CD14-positive monocyte (primary cell): ENCODE measurements at regions not wholly inside any gene's neighbourhood (a gene's known extent, or its start where the extent isn't known, plus 50 kb on each side); places are given as distances from the start of the nearest gene placed in this dataset.

ENCODE experiments used
- DNase-seq, 3 donors: peaks; one replicate each; pipeline ENCODE4 v3.0.0-alpha.2; 2011 to 2022
- H2AFZ ChIP-seq: 2 replicates; pipeline ENCODE4 v1.6.0; 2012; ENCODE audit warnings: mild to moderate bottlenecking, low read depth, low read length, inconsistent platforms; ENCODE audit not compliant: insufficient read depth, poor library complexity, severe bottlenecking
- H3K27ac ChIP-seq, 2 donors: 1 replicate in 1 of 2; 2 replicates in 1 of 2; pipeline ENCODE4 v1.5.1; 2012 to 2013; ENCODE audit warnings: low read length in 2 of 2, control low read depth in 1 of 2, inconsistent platforms in 1 of 2, low read depth in 1 of 2, mild to moderate bottlenecking in 1 of 2
- H3K27me3 ChIP-seq, 2 donors: one replicate each; pipeline versions ENCODE4 v1.6.0 to v1.6.1; 2011 to 2013; ENCODE audit warnings: low read length in 2 of 2; ENCODE audit not compliant: control insufficient read depth in 2 of 2, insufficient read depth in 2 of 2
- H3K36me3 ChIP-seq, 2 donors: replicated peaks in 1 of 2; 1 replicate in 1 of 2; 2 replicates in 1 of 2; pipeline versions ENCODE4 v1.5.1 to v1.6.1; 2012 to 2013; ENCODE audit warnings: low read length in 2 of 2, control low read depth in 1 of 2, inconsistent platforms in 1 of 2, mild to moderate bottlenecking in 1 of 2; ENCODE audit not compliant: insufficient read depth in 2 of 2, control insufficient read depth in 1 of 2
- H3K4me1 ChIP-seq, 2 donors: 1 replicate in 1 of 2; 2 replicates in 1 of 2; pipeline versions ENCODE4 v1.5.1 to v1.6.1; 2012 to 2013; ENCODE audit warnings: low read length in 2 of 2, control low read depth in 1 of 2, inconsistent platforms in 1 of 2, mild to moderate bottlenecking in 1 of 2, moderate library complexity in 1 of 2; ENCODE audit not compliant: insufficient read depth in 2 of 2, control insufficient read depth in 1 of 2
- H3K4me2 ChIP-seq: replicated peaks from 2 replicates; pipeline ENCODE3; 2012; ENCODE audit warnings: low read length, moderate library complexity, mild to moderate bottlenecking; ENCODE audit not compliant: poor library complexity, severe bottlenecking; ENCODE audit errors: extremely low read depth
- H3K4me3 ChIP-seq, 3 experiments: fragments of 200-600 bp in 1 of 3; sonication (generic) in 1 of 3; replicated peaks in 1 of 3; 1 replicate in 2 of 3; 2 replicates in 1 of 3; pipeline ENCODE4 v1.5.1; 2011 to 2013; ENCODE audit warnings: low read length in 3 of 3, mild to moderate bottlenecking in 3 of 3, control low read depth in 2 of 3, low read depth in 2 of 3, inconsistent platforms in 1 of 3, moderate library complexity in 1 of 3
- H3K79me2 ChIP-seq: 2 replicates; pipeline ENCODE4 v1.6.0; 2012; ENCODE audit warnings: mild to moderate bottlenecking, control low read depth, inconsistent platforms, low read length, moderate library complexity; ENCODE audit not compliant: insufficient read depth
- H3K9ac ChIP-seq: 2 replicates; pipeline ENCODE4 v1.6.0; 2017; ENCODE audit warnings: low read length, mild to moderate bottlenecking; ENCODE audit not compliant: insufficient read depth, poor library complexity, severe bottlenecking
- H3K9me3 ChIP-seq, 2 donors: replicated peaks in 1 of 2; 1 replicate in 1 of 2; 2 replicates in 1 of 2; pipeline versions ENCODE4 v1.5.1 to v1.6.1; 2012 to 2013; ENCODE audit warnings: low read length in 2 of 2, control low read depth in 1 of 2; ENCODE audit not compliant: control insufficient read depth in 1 of 2, insufficient read depth in 1 of 2
- H4K20me1 ChIP-seq: 2 replicates; pipeline ENCODE4 v1.6.0; 2012; ENCODE audit warnings: mild to moderate bottlenecking, low read length, control low read depth, moderate library complexity; ENCODE audit not compliant: insufficient read depth
- H3K27ac Mint-ChIP-seq, 7 donors: one replicate each; pipeline ENCODE4 v1.8.0; 2020; ENCODE audit warnings: mild to moderate bottlenecking in 7 of 7, mixed read lengths in 7 of 7, moderate library complexity in 6 of 7, inconsistent platforms in 2 of 7
- H3K27me3 Mint-ChIP-seq, 3 donors: one replicate each; pipeline ENCODE4 v1.8.0; 2021 to 2022; ENCODE audit warnings: low read depth in 3 of 3, mild to moderate bottlenecking in 3 of 3, mixed read lengths in 3 of 3, moderate library complexity in 3 of 3, inconsistent platforms in 1 of 3
- H3K36me3 Mint-ChIP-seq, 2 donors: one replicate each; pipeline ENCODE4 v1.8.0; 2020; ENCODE audit warnings: mixed read lengths in 2 of 2, inconsistent platforms in 1 of 2, mild to moderate bottlenecking in 1 of 2
- H3K4me1 Mint-ChIP-seq: one replicate; pipeline ENCODE4 v1.8.0; 2020; ENCODE audit warnings: mild to moderate bottlenecking, mixed read lengths
- H3K4me3 Mint-ChIP-seq, 2 donors: one replicate each; pipeline ENCODE4 v1.8.0; 2020; ENCODE audit warnings: mild to moderate bottlenecking in 2 of 2, mixed read lengths in 2 of 2, moderate library complexity in 1 of 2
- H3K9me3 Mint-ChIP-seq, 7 donors: one replicate each; pipeline ENCODE4 v1.8.0; 2020 to 2022; ENCODE audit warnings: mixed read lengths in 7 of 7, mild to moderate bottlenecking in 6 of 7, moderate library complexity in 6 of 7, inconsistent platforms in 2 of 7
- WGBS: methylation state at CpG from one replicate; pipeline ENCODE4 v1.1.5; 2013; ENCODE audit warnings: missing lambda C conversion rate; ENCODE audit not compliant: insufficient coverage; 5-methylcytosine and 5-hydroxymethylcytosine counted together
- intact Hi-C, 2 donors: fragments of 100-400 bp; cut with micrococcal nuclease; formaldehyde crosslinking; loops; one replicate each; pipeline versions ENCODE4 v1.15.0 to v1.15.1; 2023
- TF ChIP-seq, protein P1 (sequence below): fragments of 200-600 bp; IDR thresholded peaks from one replicate; pipeline ENCODE4 v1.8.0; 2022; ENCODE audit warnings: antibody characterized with exemption, mild to moderate bottlenecking

DNA sequence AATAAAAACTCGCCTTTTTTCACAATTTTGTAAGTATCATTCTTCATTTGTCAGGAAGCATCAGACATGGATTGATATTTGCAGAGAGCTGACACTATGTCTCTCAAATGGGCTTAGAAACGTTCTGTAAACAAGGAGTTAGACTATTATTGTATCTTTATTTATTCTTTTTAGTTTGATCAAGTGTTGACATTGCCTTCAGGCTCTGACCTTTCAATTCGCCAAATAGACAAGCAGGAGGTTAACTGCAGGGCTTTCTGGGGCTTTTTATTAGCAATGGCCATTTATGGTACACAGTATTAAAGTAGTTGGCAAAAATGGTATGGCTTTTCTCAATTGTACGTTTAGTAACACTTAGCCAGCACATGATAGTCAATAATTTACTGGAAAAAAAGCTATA lies 221.7 kb downstream of the ZWINT start:
- Histone ChIP-seq H4K20me1 (no peaks in the 10 kb centered on the region), H3K4me1 (no peaks in the 10 kb centered on the region), H3K9me3 (no peaks in the 10 kb centered on the region), H3K4me2 (no peak overlapping the region), H3K9ac (no peak overlapping the region), H3K27me3 (no peaks in the 10 kb centered on the region), H3K79me2 (no peaks in the 10 kb centered on the region), H3K36me3 (no peaks in the 10 kb centered on the region), H3K4me3 (no peak overlapping the region), H3K27ac (no peak overlapping the region), H2AFZ (no peak overlapping the region)
- Mint-ChIP-seq H3K4me3 (no peak overlapping the region), H3K4me1 (no peaks in the 10 kb centered on the region), H3K27ac (no peak overlapping the region), H3K36me3 (no peaks in the 10 kb centered on the region), H3K9me3 (peaks cover 0 to 4% (median 0%) of the 10 kb centered on the region in 7 donors), H3K27me3 (peaks cover 0 to 1% (median 0%) of the 10 kb centered on the region in 3 donors)
- intact Hi-C loops: no loop called here
- no CpG with 5 or more reads among the region's 4 CpGs for WGBS
- TF ChIP-seq, protein P1, sequence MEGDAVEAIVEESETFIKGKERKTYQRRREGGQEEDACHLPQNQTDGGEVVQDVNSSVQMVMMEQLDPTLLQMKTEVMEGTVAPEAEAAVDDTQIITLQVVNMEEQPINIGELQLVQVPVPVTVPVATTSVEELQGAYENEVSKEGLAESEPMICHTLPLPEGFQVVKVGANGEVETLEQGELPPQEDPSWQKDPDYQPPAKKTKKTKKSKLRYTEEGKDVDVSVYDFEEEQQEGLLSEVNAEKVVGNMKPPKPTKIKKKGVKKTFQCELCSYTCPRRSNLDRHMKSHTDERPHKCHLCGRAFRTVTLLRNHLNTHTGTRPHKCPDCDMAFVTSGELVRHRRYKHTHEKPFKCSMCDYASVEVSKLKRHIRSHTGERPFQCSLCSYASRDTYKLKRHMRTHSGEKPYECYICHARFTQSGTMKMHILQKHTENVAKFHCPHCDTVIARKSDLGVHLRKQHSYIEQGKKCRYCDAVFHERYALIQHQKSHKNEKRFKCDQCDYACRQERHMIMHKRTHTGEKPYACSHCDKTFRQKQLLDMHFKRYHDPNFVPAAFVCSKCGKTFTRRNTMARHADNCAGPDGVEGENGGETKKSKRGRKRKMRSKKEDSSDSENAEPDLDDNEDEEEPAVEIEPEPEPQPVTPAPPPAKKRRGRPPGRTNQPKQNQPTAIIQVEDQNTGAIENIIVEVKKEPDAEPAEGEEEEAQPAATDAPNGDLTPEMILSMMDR: no peak
- no peak for DNase-seq

DNA sequence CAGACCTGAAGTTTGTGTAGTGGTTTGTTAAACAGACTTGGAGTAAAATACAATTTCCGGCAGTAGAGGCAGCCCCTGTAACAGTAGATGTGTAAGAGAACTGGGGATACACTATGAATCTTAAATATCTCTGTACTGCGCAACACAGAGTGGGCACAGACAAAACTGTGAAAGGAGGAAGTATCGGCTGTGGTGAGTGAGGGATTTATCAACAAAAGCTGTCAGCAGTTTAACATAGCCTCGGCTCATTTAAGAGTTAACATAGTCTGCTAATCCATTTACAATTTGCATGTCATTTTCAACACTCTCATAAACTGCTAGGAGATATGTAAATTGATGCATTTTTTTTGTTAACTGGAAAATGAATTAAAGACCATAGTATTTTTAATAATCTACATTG lies 225.2 kb downstream of the ZWINT start:
- DNase-seq: no peak
- H3K79me2 ChIP-seq: no peaks in the 10 kb centered on the region
- H2AFZ ChIP-seq: no peak overlapping the region
- Mint-ChIP-seq H3K27me3 (no peaks in the 10 kb centered on the region), H3K27ac (no peak overlapping the region), H3K9me3 (peaks cover 0 to 2% (median 0%) of the 10 kb centered on the region in 7 donors), H3K4me3 (no peak overlapping the region), H3K4me1 (no peaks in the 10 kb centered on the region), H3K36me3 (no peaks in the 10 kb centered on the region)
- no peaks in the 10 kb centered on the region for H3K4me1 ChIP-seq
- no peak overlapping the region for H3K4me2 ChIP-seq
- no peak overlapping the region for H3K4me3 ChIP-seq
- H3K36me3 ChIP-seq: no peaks in the 10 kb centered on the region
- H3K27me3 ChIP-seq: no peaks in the 10 kb centered on the region
- no peaks in the 10 kb centered on the region for H4K20me1 ChIP-seq
- intact Hi-C loops: no loop called here
- no peak overlapping the region for H3K9ac ChIP-seq
- TF ChIP-seq, protein P1: no peak
- H3K27ac ChIP-seq: no peak overlapping the region
- no CpG with 5 or more reads among the region's 4 CpGs for WGBS
- no peaks in the 10 kb centered on the region for H3K9me3 ChIP-seq
